HT-29 (cell line): ENCODE measurements at regions not wholly inside any gene's neighbourhood (a gene's known extent, or its start where the extent isn't known, plus 50 kb on each side); places are given as distances from the start of the nearest gene placed in this dataset.

Source experiments
- DNase-seq: peaks from one replicate; pipeline ENCODE4 v3.0.0-alpha.2; 2015; ENCODE audit warnings: low spot score

DNA sequence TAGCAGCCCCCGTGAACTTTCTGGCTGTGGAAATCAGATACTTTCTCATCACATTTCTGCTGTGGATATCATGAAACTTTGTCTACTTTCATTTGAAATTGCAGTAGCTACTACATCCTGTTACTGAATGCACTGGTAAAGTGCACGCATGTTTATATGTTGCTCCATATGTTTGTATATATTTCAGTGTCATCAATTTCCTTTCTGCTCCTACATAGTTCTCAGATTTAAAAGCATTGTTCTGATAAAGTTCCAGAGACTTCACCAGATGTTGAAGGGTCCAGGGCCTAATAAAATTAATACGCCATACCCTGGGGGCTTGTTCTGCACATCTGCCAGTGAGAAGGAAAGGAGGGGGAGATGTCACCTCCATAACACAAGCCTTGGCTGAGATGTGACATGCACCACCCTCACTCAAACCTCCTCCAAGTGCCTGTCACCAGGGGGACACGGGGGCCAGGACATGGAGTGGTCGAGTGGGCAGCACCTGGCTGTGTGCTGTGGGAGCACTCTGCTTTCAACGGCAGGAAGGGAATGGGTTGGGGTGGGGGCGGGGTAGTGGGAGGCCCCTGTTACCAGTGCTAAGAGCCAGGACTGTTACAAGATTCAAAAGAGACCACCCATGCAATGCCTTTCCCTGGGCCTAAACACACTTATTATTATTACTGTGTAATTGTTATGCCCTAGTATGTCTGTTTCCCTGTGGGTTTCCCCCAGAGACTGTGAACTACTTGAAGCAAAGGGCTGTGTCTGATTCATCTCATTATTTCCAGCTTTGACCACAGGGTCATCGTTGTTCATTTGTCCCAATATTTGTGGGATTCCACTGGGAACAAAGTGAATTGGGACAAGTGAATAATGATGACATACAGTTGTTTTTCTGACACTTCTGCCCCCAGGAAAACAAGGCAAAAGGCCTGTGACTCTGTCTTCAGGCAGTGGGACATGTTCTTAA lies 193.4 kb downstream of the FOXL1 start:
- DNase-seq = no peak

DNA sequence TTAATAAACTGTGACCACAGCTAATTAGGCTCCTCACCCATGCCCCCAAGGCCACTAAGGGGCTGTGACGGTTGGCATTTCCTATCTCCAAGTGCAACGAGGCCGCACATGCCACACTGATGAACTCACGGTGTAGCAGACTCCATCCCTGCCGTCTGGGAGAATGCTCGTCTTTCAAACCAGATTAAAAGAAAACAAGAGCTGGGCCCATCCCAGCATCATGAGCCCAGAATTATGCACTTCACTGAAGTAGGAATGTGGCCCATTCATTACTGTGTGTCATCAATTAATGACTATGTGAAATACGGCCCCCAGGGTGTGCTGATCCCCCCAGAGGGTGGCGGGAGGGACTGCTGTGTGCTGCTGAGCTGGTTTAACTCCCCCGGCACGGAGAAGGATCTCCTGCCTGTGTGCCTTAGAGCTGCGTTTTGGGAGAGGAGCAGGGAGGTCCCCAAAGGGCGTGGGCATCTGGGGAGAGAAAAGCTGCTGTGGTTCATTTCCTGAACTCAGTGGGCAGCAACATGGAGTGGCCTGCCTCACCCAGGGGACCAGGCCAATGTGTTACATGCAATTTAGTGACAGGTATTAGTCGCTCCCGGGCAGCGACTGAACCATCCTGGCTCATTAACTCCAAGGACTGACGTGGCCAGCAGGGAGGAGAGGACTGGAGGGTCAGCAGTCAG lies 194.5 kb downstream of the FOXL1 start:
- DNase-seq = no peak

DNA sequence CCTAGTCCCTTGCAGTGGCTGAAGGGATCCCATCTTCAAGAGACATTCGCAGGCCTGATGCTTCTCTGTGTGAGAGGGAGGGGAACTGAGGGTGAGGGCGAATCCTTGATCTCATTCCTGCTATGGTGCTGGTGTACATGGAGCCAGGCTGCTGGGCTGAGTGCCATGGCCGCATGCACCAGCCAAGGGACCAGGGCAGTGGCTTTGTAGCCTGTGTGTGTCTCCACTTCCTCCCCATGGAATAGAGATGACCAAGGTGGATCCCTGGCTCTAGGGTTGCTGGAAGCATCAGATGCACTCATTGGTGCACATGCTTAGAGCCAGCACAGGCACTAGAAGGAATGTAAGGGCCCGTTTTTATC lies 195.0 kb downstream of the FOXL1 start:
- DNase-seq = no peak

DNA sequence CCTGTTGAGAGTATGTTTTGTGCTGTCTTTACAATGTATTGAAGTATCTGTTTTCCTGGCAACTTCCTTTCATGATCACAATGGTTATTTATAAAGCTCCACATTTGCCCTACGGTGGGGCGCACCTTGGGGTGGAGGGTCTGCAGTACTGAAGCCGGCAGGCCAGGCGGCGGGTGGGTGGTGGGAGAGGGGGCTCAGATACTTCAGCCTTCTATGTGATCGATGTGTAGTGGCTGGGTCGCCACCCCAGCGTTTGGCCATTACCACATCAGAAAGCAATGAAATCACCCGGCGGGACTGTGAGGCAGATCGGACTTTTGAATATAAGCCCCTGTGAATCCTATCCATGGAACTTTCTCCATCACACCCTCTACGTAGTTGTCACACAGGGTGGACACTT lies 196.6 kb downstream of the FOXL1 start:
- no peak for DNase-seq

DNA sequence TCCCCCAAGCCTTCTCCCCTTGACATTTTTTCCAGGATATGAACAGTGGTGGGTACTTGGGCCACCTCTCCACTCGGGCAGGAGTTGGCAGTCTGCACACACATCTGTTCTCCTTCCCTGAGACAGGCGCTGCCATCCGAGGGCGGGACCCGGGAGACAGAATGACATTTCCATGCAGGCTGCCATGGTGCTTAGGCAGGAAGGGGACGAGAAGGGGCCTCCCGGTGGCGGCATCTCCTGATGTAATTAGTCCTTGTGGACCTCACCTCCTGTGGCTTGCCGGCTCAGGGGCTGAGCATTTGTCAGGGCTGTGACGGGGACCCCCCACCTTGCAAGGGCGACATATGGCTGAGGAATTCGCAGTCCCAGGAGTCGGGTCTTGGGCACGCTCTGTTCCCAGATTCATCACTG lies 197.2 kb downstream of the FOXL1 start:
- no peak for DNase-seq

DNA sequence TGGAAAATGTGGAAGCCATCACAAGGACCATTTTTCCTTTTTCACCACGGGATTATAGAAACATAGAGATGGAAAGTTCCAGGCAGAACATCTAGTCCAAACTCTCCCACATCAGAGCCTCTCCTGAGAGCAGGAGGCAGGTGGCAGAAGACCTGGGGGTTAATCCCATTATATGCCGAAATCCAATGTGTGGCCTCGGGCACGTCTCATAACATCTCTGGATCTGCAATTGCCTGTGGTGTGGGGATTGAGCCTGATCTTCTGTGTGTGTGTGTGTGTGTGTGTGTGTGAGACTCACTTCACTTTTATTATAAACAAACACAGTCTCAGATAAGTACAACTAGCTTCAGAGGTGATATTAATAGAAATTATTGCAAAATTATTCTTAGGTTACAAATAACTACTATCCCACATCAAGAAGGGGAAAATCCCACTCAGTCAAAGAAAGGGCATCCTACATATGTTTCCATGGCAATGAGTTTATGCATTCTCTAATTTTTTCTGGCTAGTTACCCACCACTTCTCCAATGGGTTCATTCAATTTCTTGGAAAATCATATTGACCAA lies 199.1 kb downstream of the FOXL1 start:
- no peak for DNase-seq

DNA sequence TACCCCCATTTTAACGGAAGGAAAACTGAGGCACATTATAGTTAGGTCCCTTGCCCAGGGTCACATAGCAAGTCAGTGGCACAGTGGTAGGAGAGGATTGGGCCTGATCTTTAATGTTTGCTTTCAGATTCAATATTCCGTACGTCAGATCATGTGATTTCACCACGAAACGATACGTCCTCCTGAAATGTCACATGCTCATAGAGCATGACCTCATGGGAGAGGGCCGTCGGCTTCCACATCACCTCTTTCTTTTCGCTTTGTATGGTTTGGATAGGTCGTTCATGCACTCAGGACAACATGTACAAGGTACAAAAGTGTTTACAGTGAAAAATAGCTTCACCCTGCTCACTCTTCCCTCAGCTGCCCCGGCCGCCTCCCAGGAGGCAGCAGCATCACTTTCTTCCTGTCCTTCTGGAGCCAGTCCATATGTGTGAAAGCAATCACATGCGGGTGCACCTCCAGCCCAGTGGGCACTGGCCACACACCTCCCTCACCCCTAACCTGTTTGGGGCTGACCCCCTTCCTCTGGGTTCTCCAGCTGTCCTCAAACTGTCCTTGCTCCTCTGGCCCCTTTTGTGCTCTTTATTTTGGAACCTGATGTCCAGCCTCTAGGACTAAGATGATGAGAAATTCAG lies 199.9 kb downstream of the FOXL1 start:
- no peak for DNase-seq

DNA sequence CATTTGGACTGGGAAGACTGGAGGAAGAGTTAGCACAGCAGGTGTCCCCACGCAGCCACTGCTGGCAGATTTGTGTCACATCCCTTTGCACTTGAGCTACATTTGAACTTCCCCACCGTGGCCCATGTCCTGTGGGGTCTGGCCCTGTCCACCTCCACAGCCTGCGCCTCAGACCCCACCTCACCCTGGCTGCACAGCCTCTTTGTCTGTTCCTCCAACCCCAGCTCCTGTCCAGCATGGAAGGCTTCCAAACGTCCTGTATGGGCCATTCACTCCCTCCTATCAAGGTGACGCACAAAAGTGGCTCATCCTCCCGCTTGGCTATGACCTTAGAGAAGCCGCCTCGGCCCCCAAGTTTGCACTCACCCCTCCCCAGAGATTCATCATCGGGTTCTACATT lies 200.6 kb downstream of the FOXL1 start:
- no peak for DNase-seq

DNA sequence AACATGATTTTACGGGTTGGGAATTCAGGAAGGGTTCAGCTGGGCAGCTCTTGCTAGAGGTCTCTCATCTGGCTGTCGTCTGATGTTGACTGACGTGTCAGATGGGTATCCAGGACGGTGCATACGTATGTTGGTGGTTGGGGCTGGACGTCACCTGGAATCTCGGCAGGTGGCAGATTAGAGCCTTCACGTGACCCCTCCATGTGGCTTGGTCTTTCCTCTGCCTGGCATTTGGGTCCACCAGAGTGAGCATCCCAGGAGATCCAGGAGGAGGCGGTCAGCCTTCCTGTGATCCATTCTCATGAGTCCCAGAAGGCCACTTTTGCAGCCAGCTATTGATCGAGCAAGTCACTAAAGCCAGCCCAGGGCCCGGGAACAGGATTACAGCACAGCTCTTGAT lies 202.7 kb downstream of the FOXL1 start:
- no peak for DNase-seq

DNA sequence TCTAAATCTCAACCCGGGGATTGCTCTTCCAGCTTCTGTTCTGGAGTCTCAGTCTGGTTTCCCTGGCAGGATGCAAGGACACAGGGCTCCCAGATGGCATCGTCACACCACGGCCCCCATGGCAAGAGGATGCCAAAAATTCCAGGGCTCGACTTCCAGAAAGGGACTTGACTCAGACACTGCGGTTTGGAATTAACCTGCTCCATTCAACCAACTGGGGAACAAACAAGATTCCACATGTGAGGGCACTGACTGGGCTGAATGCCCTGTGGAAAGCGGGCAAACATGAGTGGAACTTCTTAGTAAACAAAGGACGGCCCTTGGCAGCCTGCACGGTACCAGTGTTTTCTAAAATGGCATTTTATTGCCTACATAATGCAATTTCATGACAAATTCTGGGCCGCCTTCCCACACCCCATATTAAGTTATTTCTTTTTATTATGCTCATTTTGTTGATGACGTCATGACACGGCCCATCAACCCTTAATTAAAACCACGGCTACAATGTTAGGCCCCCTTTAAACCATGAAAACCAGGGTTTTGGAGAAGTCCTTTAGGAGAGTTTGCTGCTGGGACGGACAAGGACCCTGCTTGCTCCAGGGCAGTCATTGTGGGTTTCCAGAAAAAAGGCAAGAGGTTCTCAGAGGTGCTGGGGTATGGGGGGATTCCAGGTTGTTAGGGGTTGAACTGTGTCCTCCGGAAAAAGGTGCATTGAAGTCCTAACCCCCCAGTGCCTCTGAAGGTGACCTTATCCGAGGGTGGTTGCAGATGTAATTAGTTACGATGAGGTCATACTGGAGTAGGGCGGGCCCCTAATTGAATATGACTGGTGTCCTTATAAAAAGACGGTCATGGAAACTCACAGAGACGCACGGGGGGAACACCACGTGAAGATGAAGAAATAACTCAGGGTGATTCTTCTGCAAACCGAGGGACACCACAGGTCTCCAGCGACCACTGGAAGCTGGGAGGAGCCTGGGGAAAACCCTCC lies 205.6 kb downstream of the FOXL1 start:
- DNase-seq = no peak

DNA sequence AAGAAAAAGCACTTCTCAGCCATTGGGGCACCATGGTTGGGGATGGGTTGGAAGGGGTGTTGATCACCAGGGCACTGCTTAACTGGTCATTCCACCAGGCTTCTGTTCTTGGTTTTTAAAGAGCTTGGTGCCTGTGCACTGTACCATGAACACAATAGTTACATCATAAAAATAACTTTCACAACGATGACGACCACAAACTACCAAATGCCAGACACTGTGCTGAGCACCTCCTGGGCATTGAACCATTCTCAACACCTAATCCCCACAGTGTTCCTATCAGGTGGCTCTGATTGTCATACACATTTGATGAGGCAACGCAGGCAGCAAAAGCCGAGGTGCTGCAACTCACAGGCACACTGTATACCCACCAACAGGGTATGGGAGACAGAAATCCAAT lies 208.0 kb downstream of the FOXL1 start:
- no peak for DNase-seq

DNA sequence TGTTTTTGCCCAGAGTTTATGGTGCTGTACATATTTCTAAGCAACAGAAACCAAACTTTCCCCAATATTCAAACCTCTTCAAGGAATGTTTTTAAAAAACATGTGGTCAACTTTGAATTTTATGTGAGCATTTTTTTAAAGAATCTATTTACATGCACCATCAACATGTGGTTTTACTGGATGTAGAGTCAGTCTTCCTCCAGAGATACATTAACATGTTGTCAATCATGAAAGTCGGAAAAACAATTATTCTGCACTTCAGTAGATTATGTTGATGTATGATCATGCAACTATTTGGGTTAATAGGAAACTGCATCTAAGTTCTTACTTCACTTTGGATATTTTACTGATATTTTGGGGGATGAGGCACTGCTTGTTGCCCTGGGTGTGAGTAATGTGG lies 208.6 kb downstream of the FOXL1 start:
- DNase-seq = no peak

DNA sequence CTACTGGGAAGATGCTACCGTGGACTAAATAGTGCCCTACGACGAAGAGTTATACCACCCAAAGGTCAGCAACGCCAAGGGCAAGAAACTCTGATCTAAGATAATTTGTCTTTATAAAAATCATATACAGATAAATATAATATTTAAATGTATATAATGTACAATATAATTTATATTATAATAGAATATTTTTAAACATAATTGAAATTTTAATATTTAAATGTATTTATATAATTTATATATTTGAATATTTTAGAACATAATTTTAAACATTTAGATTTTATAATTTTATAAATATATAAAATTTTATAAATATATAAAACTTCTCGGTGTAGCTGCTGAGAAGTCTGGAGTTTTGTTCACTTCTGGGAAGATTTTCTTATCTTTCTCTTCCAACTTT lies 209.2 kb downstream of the FOXL1 start:
- DNase-seq = no peak

DNA sequence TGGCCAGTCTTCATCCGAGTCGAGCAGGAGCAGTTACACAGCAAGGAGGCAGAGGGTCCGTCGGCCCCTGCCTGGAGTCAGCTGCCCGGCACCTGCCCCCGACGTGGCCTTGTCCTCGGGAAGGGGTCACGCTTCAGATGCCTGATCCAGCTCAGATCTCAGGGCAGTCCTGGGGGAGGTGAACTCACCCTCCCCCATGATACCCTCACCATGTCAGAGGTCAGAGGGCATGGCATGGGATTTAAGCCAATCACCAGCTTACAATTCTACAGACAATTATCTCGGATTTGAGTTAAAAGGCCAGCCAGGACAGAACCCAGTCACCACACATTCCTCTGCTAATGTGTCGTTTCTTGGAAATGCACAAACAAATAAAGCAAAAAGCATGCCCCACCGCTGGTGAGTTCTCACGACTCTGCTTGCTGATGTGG lies 211.3 kb downstream of the FOXL1 start:
- DNase-seq = no peak

DNA sequence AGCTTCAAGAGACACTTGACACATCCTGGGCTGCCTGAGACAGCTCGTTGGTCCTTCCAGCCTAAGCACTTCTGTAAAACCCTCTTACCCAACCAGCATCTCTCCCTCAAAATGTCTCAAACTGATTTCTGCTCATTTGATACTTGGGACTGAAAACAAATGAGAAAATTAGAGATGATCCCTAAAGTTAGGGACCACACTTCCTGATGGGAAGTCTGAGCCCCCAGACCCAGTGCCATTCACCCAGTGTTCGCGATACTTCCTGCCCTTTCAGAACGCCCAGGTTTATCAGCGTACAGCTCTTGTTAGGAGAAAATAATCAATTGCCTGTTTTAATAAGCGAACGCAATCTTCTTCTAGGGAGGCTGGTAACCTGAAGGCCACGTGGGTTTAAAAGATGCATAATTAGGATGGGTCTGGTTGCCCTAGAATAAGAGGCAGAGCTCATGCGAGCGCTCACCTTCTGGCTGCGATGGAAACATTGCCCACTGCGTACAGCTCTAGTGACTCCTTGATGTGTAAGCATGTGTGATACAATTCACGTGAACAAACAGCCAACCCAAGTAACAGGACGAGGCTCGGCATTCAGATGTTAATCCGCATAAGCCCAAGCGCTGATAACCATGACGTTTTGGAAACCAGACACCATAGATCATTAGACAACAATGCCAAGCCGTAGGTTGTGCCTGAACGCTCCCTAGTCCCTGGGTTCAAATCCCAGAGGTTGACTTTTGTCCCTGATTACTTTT lies 213.1 kb downstream of the FOXL1 start:
- DNase-seq = no peak

DNA sequence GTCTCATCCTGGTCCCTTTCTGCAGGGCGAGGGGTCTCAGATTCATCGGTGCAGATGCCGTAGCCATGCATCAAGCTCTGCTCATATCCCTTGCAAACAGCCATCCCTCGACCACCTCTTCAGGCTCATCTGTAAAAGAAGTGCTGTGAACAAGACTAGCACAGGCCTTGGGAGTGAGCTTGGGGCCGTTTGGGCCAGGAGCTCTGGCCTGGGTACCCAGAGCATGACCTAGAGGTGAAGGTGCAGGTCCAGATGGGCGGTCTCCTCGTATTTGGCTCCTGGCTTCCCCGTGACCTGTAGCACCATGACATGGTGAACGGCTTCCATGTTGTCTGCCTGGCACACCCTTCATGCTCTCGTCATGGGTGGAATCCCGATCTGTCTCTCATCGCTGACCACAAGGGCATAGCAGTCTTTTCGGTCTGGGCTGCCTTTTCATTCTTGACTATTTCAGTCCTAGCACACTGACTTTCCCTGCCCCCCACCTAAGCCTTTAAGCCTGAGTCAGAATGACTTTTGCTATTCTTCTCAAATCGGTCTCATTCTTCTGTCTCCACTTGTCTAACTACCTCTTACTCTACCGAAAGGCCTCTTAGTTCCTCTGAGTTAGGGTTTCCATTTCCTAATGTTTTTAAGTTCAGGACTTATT lies 216.0 kb downstream of the FOXL1 start:
- DNase-seq = no peak

DNA sequence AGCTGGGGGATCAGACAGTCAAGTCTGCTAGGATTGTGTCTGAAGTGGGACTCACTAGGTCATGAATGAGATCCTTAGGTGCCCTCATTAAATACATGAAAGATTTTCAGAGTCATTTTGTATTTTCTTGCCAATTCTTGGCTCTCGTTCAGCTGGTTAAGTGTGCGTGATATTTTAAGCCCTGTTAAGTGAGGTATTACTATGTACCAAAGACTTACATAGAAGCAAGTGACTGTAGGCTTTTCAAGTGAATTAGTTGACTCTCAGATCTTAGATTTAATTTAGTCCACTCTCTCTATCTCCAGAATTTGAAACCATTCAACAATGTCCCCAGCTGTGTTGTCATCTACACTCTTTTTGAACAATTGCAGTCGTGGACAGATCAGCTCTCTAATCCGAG lies 219.4 kb downstream of the FOXL1 start:
- DNase-seq = no peak

DNA sequence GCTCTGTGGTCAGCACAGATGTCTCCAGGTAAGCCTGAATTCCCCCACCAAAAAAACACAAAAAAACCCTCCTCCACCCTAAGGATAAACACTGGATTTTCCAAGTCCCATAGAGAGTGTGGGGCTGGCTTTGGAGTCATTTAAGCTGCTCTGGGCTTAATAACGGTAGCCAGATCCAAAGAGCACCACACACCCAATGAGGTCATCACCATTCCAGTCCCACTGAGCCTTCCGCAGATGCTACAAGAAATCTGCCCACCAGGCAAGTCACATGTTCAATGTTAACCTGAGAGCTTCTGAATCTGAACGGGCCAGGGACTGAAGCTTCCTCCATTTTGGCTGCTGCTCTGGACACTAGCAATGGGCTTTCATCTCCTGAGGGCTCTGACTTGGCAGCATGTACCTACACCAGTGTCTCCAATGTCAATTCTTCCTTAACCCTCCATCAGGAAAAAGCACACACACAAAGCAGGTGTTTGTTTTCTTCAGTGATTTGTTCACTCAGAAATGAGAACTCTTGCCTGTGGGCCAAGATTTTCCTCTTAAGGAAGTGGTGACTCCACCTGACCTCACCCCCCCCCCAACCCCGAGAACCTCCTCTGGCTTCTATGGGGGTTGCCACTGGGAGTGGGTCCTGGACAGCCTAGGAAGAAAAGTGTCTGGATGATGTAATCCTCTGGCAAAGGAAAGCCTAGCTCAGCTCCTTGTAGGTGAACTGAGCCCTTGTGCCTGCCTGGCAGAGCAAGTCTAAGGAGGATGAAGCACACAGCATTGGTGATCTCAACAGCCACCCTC lies 220.1 kb downstream of the FOXL1 start:
- no peak for DNase-seq

DNA sequence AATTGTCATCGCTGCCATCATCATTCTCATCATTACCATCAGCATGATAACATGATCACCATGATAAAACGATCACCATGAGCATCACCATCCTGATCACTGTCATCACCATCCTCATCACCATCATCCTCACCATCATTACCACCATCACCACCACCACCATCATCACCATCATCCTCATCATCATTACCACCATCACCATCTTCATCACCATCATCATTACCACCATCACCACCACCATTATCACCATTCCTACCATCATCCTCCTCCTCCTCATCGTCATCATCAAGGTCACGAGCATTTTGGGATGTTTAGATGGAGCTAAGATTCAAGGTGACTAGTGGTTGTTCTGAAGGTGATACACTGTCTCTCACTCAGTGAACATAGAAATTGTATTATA lies 221.0 kb downstream of the FOXL1 start:
- no peak for DNase-seq
